ENCODE measurements at regions not wholly inside any gene's neighbourhood (a gene's known extent, or its start where the extent isn't known, plus 50 kb on each side); places are given as distances from the start of the nearest gene placed in this dataset.
"Not testable (repeated sequence)": the region's sequence is repeated elsewhere in the genome, so short reads cannot be mapped to it uniquely, and the experiment has no call there.

GRCh38 chr10:3668966-3669330, 116.1 kb downstream of the KLF6 start:
- no peak for DNase-seq (ENCODE audit: low read depth, low spot score)
- in situ Hi-C loops (cut with HindIII; ENCODE audit: low pct_unique_long_range_greater_than_20kb, low sequenced_read_pairs), result no loop called here

GRCh38 chr10:3668276-3668965, 116.6 kb downstream of the KLF6 start:
- DNase-seq (ENCODE audit: low read depth, low spot score), result no peak
- in situ Hi-C loops (cut with HindIII; ENCODE audit: low pct_unique_long_range_greater_than_20kb, low sequenced_read_pairs), result no loop called here

- in situ Hi-C loops (cut with HindIII; ENCODE audit: low pct_unique_long_range_greater_than_20kb, low sequenced_read_pairs), result no loop called here
- no peak for DNase-seq (ENCODE audit: low read depth, low spot score)
Observed at GRCh38 chr10:3666525-3667302, 118.3 kb downstream of the KLF6 start.

- in situ Hi-C loops (cut with HindIII; ENCODE audit: low pct_unique_long_range_greater_than_20kb, low sequenced_read_pairs), result no loop called here
- no peak for DNase-seq (ENCODE audit: low read depth, low spot score)
Observed at GRCh38 chr10:3665316-3665908, 119.6 kb downstream of the KLF6 start.

- in situ Hi-C loops (cut with HindIII; ENCODE audit: low pct_unique_long_range_greater_than_20kb, low sequenced_read_pairs), result no loop called here
- no peak for DNase-seq (ENCODE audit: low read depth, low spot score)
Observed at GRCh38 chr10:3662775-3663174, 122.2 kb downstream of the KLF6 start.

- in situ Hi-C loops (cut with HindIII; ENCODE audit: low pct_unique_long_range_greater_than_20kb, low sequenced_read_pairs), result no loop called here
- DNase-seq (ENCODE audit: low read depth, low spot score), result no peak
Observed at GRCh38 chr10:3661271-3661670, 123.7 kb downstream of the KLF6 start.

- DNase-seq (ENCODE audit: low read depth, low spot score), result no peak
- in situ Hi-C loops (cut with HindIII; ENCODE audit: low pct_unique_long_range_greater_than_20kb, low sequenced_read_pairs), result no loop called here
Observed at GRCh38 chr10:3660753-3661152, 124.3 kb downstream of the KLF6 start.

GRCh38 chr10:3659203-3659917, 125.6 kb downstream of the KLF6 start:
- in situ Hi-C loops (cut with HindIII; ENCODE audit: low pct_unique_long_range_greater_than_20kb, low sequenced_read_pairs), result no loop called here

GRCh38 chr10:3658766-3659165, 126.2 kb downstream of the KLF6 start:
- DNase-seq (ENCODE audit: low read depth, low spot score), result no peak
- in situ Hi-C loops (cut with HindIII; ENCODE audit: low pct_unique_long_range_greater_than_20kb, low sequenced_read_pairs), result no loop called here

More at GRCh38 chr10:3659203-3659917, 125.6 kb downstream of the KLF6 start:
- no peak for DNase-seq (ENCODE audit: low read depth, low spot score)

- in situ Hi-C loops (cut with HindIII; ENCODE audit: low pct_unique_long_range_greater_than_20kb, low sequenced_read_pairs), result no loop called here
- DNase-seq (ENCODE audit: low read depth, low spot score), result no peak
Observed at GRCh38 chr10:3656214-3656613, 128.8 kb downstream of the KLF6 start.

- in situ Hi-C loops (cut with HindIII; ENCODE audit: low pct_unique_long_range_greater_than_20kb, low sequenced_read_pairs), result no loop called here
- no peak for DNase-seq (ENCODE audit: low read depth, low spot score)
Observed at GRCh38 chr10:3655528-3655927, 129.5 kb downstream of the KLF6 start.

GRCh38 chr10:3654980-3655379, 130.0 kb downstream of the KLF6 start:
- DNase-seq (ENCODE audit: low read depth, low spot score), result no peak
- in situ Hi-C loops (cut with HindIII; ENCODE audit: low pct_unique_long_range_greater_than_20kb, low sequenced_read_pairs), result no loop called here

- DNase-seq (ENCODE audit: low read depth, low spot score), result no peak
- in situ Hi-C loops (cut with HindIII; ENCODE audit: low pct_unique_long_range_greater_than_20kb, low sequenced_read_pairs), result no loop called here
Observed at GRCh38 chr10:3654496-3654895, 130.5 kb downstream of the KLF6 start.

GRCh38 chr10:3653303-3653702, 131.7 kb downstream of the KLF6 start:
- in situ Hi-C loops (cut with HindIII; ENCODE audit: low pct_unique_long_range_greater_than_20kb, low sequenced_read_pairs); DNase-seq (ENCODE audit: low read depth, low spot score): not testable (repeated sequence)

- no peak for DNase-seq (ENCODE audit: low read depth, low spot score)
- in situ Hi-C loops (cut with HindIII; ENCODE audit: low pct_unique_long_range_greater_than_20kb, low sequenced_read_pairs), result no loop called here
Observed at GRCh38 chr10:3652886-3653285, 132.1 kb downstream of the KLF6 start.

- in situ Hi-C loops (cut with HindIII; ENCODE audit: low pct_unique_long_range_greater_than_20kb, low sequenced_read_pairs), result no loop called here
Observed at GRCh38 chr10:3651969-3652653, 132.9 kb downstream of the KLF6 start.

GRCh38 chr10:3648576-3648975, 136.4 kb downstream of the KLF6 start:
- in situ Hi-C loops (cut with HindIII; ENCODE audit: low pct_unique_long_range_greater_than_20kb, low sequenced_read_pairs), result no loop called here
- no peak for DNase-seq (ENCODE audit: low read depth, low spot score)

More at GRCh38 chr10:3651969-3652653, 132.9 kb downstream of the KLF6 start:
- no peak for DNase-seq (ENCODE audit: low read depth, low spot score)

GRCh38 chr10:3648170-3648569, 136.8 kb downstream of the KLF6 start:
- DNase-seq (ENCODE audit: low read depth, low spot score), result no peak
- in situ Hi-C loops (cut with HindIII; ENCODE audit: low pct_unique_long_range_greater_than_20kb, low sequenced_read_pairs), result no loop called here
